ENCODE measurements at regions not wholly inside any gene's neighbourhood (a gene's known extent, or its start where the extent isn't known, plus 50 kb on each side); places are given as distances from the start of the nearest gene placed in this dataset.
"Not testable (repeated sequence)": the region's sequence is repeated elsewhere in the genome, so short reads cannot be mapped to it uniquely, and the experiment has no call there.

GRCh38 chr5:21482983-21483650 is 1370.0 kb downstream of the CDH12 start:
- DNase-seq (ENCODE audit: low spot score) = not testable (repeated sequence)

DNA sequence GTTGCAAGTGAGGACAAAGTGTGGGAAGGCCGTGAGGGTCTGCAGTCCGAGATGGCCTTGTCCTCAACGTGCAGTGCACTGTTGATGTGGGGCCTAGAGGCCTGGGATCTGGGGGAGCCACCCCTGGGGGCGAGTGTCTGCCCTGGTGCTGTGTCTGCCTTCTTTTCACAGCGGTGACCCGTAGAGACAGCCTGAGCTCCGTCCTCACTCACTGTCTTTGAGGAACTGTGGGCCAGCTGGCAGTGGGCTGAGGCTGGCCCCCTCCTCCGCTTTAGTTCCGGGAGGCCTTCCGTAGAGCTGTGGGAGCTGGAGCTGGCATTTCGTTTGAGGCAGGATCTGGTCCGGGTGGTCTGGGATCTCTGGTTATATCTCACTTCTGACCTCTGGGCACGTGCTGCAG is 1370.6 kb downstream of the CDH12 start:
- DNase-seq (ENCODE audit: low spot score) = not testable (repeated sequence)

DNA sequence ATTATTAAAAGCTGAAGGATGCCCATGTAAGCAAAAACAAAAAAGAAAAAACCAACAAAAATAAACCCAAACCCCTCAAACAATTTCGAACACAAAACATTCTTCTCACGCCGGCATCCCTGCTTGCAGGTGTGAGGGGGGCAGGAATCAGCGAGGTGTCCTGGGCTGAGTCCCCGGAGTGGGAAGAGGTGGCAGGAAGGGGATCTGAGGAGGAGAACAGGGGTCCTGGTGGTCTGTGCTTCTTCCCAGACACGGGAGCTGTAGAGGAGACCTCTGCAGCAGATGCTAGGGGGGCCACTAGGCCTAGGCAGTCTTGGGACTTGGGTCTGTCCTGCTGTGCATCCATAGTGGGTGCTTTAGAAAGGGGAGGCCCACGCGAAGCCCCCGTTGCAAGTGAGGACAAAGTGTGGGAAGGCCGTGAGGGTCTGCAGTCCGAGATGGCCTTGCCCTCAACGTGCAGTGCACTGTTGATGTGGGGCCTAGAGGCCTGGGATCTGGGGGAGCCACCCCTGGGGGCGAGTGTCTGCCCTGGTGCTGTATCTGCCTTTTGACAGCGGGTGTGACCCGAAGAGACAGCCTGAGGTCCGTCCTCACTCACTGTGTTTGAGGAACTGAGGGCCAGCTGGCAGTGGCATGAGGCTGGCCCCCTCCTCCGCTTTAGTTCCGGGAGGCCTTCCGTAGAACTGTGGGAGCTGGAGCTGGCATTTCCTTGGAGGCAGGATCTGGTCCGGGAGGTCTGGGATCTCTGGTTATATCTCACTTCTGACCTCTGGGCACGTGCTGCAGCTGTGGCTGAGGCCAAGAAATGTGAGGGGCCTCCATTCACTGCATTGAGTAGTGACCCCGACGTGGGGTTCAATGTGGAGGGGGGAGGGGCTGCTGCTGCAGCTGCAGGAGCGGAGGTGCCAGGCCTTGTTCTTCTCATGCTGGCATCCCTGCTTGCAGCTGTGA is 1371.5 kb downstream of the CDH12 start:
- not testable (repeated sequence) for DNase-seq (ENCODE audit: low spot score)

DNA sequence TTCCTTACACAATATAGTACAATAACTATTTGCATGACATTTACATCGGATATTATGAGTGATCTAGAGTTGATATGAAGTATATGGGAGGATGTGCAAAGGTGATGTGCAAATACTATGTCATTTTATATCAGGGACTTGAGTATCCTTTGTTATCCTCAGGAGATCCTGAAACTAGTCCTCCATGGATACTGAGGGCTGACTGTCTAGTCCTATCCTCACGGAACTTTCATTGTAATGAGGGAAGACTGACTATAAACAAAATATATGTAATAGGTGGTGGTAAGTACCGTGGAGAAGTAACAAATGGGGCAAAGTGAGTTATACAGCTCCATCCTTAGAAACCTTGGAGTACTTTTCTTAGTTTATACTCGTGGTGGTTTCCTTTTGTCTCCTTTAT is 1373.1 kb downstream of the CDH12 start:
- not testable (repeated sequence) for DNase-seq (ENCODE audit: low spot score)

DNA sequence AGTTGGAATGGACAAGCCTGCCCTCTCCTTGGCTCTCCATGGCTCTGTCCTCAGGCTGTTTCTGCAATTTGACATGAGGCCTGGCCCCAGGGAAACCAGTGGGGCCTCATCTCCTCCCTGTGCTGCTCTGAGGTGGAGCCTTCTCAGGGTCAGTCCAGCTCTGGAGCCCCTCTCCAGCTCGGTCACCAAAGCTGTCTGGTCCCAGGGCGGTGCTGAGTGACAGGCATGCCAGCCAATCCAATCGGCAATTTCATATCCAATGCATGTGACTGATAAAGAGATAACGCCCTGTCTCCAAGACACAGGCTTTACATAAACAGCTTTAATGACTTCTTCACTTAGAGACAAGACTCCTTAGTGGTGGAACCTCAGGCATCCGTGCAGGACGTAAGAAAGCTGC is 1379.2 kb downstream of the CDH12 start:
- DNase-seq (ENCODE audit: low spot score) = not testable (repeated sequence)

- DNase-seq (ENCODE audit: low spot score) = not testable (repeated sequence)
Observed at GRCh38 chr5:21473436-21473835, 1379.7 kb downstream of the CDH12 start.

DNA sequence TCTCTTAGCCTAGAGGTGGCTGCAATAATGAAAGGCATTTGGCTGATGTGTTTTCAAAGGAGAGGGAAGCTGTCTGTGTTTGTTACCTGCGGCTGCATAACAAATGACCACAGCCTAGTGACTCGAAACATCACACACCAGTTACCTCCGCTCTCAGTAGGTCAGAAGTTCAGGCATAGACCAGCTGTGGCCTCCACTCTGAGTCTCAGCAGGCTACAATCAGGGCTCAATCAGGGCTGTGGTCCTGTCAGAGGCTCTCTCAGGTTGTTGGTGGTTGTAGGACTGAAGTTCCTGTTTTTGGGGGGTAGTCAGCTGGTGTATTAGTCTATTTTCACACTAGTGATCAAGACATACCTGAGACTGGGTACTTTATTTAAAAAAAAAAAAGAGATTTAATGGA is 1381.5 kb downstream of the CDH12 start:
- DNase-seq (ENCODE audit: low spot score) = not testable (repeated sequence)

- not testable (repeated sequence) for DNase-seq (ENCODE audit: low spot score)
Observed at GRCh38 chr5:21469523-21470101, 1383.5 kb downstream of the CDH12 start.

DNA sequence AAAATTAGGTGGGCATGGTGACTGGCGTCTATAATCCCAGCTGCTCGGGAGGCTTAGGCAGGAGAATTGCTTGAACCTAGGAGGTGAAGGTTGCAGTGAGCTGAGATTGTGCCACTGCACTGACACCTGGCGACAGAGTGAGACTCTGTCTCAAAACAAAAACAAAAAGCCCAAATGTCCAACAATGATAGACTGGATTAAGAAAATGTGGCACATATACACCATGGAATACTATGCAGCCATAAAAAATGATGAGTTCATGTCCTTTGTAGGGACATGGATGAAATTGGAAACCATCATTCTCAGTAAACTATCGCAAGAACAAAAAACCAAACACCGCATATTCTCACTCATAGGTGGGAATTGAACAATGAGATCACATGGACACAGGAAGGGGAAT is 1385.6 kb downstream of the CDH12 start:
- DNase-seq (ENCODE audit: low spot score) = not testable (repeated sequence)

DNA sequence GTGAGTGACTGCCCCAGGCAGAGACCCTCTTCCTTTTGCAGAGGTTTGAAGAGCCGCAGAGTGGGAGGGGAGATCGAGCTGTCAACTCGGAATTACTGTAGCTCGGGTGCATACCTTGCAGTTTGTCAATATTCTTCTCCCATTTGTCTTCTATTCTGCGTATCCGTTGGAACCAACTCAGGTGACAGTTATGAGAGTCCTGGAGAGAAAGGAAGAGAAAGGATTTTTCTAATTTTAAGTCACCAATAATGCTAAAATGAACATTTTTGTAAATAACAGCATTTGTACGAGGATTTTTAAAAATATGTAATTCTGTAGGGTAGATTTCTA is 1393.4 kb downstream of the CDH12 start:
- not testable (repeated sequence) for DNase-seq (ENCODE audit: low spot score)

GRCh38 chr5:21452449-21452848 is 1400.7 kb downstream of the CDH12 start:
- no peak for DNase-seq (ENCODE audit: low spot score)

DNA sequence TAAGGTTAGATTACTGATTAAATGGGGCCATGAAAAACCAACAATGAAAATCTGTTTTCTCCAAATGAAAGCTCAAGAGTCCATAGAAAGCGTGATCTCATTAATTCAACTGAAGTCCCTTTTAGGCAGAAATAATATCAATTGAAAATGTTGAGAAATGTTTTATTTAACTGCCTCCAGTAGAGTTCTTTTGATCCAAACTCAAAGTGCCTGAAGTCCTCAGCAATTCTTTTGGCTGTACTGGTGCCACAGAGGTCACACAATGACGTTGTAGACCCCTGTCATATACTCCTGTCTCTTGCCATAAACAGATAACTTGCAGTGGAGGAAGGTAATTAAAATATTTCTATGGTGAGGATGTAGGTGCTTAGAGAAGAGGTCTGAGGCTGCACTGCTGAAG is 1420.5 kb downstream of the CDH12 start:
- no peak for DNase-seq (ENCODE audit: low spot score)

- no peak for DNase-seq (ENCODE audit: low spot score)
Observed at GRCh38 chr5:21424907-21425306, 1428.2 kb downstream of the CDH12 start.

DNA sequence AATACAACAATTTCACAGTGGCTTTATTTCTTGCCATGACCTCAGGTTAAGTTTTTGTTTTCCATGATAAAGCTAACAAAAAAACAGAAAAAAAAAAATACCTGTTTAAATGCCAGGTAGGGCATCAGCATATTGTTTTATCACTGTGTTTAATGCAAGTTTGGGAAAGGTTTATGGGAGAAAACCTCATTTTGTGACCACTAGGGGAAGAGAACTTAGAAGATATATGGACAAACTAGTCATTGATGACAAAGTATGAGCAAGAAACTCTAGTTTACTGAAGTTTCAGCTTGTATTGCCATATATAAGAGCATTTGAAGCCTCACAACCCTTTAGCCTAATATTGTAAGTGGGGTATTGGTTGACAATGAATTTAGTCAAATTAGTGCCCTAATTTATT is 1431.4 kb upstream of the CDH18 start:
- no peak for DNase-seq (ENCODE audit: low spot score)

DNA sequence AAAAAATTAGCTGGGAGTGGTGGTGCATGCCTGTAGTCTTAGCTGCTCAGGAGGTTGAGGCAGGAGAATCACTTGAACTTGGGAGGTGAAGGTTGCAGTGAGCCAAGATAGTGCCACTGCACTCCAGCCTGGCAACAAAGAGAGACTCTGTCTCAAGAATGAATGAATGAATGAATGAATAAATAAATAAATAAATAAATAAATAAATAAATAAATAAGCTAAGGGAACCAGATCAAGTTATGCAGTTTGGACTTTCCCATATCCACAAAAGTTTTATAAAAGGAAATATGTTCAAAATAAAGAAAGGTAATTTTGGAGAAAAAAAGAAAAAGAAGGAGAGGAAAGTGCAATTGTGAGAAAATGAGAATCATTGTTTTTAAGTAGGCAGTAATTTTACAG is 1414.1 kb upstream of the CDH18 start:
- not testable (repeated sequence) for DNase-seq (ENCODE audit: low spot score)

DNA sequence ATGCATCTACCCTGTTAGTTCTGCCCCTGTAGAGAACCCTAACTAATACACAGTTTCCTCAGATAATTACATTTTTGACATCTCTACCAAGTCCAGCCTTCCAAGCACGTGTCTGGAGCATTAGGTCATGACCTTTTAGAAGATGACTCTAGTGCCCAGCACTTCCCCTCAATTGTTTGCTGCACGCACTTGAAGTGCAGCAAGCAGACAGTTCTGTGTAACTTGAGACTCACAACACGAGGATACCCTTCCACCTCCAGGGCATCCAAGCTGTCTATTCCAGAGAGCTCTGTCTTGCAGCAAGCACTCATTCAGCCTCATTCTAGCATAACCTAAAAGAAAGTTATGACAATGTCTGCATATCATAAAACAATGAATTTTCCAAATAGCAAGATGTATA is 1410.5 kb upstream of the CDH18 start:
- DNase-seq (ENCODE audit: low spot score) = no peak

DNA sequence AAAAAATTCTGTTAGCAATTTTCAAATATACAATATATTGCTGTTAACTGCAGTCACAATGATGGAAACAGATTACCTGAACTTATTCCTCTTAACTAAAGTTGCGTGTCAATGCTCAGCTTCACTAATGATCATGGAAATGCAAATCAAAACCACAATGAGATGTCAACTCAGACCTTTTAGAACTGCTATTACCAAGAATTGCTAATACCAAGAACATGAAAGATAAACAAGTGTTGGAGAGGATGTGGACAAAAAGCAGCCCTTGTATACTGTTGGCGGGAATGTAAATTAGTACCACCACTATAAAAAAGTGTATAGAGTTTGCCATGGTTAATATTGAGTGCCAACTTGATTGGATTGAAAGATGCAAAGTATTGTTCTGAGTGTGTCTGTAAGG is 1409.7 kb upstream of the CDH18 start:
- no peak for DNase-seq (ENCODE audit: low spot score)

- no peak for DNase-seq (ENCODE audit: low spot score)
Observed at GRCh38 chr5:21391506-21391905, 1403.5 kb upstream of the CDH18 start.

GRCh38 chr5:21360754-21361153 is 1372.8 kb upstream of the CDH18 start:
- DNase-seq (ENCODE audit: low spot score) = not testable (repeated sequence)

DNA sequence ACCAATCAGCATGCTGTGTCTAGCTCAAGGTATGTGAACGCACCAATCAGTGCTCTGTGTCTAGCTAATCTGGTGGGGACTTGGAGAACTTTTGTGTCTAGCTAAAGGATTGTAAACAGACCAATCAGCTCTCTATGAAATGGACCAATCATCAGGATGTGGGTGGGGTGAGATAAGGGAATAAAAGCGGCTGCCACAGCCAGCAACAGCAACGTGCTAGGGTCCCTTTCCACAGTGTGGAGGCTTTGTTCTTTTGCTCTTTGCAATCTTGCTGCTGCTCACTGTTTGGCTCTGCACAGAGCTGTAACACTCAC is 1353.9 kb upstream of the CDH18 start:
- DNase-seq (ENCODE audit: low spot score) = not testable (repeated sequence)

GRCh38 chr5:21341203-21341947 is 1353.4 kb upstream of the CDH18 start:
- not testable (repeated sequence) for DNase-seq (ENCODE audit: low spot score)

- DNase-seq (ENCODE audit: low spot score) = not testable (repeated sequence)
Observed at GRCh38 chr5:21340233-21340632, 1352.2 kb upstream of the CDH18 start.

Data from AG20443 (cell line).